ENCODE measurements at regions not wholly inside any gene's neighbourhood (a gene's known extent, or its start where the extent isn't known, plus 50 kb on each side); places are given as distances from the start of the nearest gene placed in this dataset.

DNA sequence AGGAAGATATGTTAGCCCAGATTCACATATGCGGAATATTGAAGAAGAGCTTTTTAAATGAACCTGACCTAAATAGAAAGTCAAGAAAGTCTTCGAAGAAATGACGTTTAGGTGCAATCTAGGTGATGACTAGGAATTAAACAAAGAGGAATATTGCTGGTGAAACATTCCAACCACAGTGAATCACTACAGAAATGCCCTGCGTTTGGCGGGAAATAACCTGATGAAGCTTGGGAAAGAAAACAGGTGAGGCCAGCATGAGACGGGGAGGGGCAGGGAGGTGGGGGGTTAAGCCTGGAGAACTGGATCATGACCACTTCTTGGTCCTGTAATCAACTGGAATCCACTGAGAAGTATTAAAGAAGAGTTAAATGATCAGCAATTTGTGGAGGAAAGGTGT lies 299.4 kb upstream of the VSTM2A start:
- no peak for TF ChIP-seq TOX (CRISPR knock-in tag; IDR thresholded peaks at IDR 0.05; ENCODE audit: borderline replicate concordance)
- TF ChIP-seq, protein P1, sequence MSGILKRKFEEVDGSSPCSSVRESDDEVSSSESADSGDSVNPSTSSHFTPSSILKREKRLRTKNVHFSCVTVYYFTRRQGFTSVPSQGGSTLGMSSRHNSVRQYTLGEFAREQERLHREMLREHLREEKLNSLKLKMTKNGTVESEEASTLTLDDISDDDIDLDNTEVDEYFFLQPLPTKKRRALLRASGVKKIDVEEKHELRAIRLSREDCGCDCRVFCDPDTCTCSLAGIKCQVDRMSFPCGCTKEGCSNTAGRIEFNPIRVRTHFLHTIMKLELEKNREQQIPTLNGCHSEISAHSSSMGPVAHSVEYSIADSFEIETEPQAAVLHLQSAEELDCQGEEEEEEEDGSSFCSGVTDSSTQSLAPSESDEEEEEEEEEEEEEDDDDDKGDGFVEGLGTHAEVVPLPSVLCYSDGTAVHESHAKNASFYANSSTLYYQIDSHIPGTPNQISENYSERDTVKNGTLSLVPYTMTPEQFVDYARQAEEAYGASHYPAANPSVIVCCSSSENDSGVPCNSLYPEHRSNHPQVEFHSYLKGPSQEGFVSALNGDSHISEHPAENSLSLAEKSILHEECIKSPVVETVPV (CRISPR knock-in tag; IDR thresholded peaks at IDR 0.05), result no peak
- no peak for TF ChIP-seq PPARA (CRISPR knock-in tag; IDR thresholded peaks at IDR 0.05; ENCODE audit: borderline replicate concordance)
- TF ChIP-seq ZC3H10 (CRISPR knock-in tag; IDR thresholded peaks at IDR 0.05), result no peak
- no peak for TF ChIP-seq CSDC2 (CRISPR knock-in tag; IDR thresholded peaks at IDR 0.05)
- TF ChIP-seq, protein P2, sequence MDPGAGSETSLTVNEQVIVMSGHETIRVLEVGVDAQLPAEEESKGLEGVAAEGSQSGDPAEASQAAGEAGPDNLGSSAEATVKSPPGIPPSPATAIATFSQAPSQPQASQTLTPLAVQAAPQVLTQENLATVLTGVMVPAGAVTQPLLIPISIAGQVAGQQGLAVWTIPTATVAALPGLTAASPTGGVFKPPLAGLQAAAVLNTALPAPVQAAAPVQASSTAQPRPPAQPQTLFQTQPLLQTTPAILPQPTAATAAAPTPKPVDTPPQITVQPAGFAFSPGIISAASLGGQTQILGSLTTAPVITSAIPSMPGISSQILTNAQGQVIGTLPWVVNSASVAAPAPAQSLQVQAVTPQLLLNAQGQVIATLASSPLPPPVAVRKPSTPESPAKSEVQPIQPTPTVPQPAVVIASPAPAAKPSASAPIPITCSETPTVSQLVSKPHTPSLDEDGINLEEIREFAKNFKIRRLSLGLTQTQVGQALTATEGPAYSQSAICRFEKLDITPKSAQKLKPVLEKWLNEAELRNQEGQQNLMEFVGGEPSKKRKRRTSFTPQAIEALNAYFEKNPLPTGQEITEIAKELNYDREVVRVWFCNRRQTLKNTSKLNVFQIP (CRISPR knock-in tag; IDR thresholded peaks at IDR 0.05; ENCODE audit: borderline replicate concordance, low read depth), result no peak
- no peak for ATAC-seq

DNA sequence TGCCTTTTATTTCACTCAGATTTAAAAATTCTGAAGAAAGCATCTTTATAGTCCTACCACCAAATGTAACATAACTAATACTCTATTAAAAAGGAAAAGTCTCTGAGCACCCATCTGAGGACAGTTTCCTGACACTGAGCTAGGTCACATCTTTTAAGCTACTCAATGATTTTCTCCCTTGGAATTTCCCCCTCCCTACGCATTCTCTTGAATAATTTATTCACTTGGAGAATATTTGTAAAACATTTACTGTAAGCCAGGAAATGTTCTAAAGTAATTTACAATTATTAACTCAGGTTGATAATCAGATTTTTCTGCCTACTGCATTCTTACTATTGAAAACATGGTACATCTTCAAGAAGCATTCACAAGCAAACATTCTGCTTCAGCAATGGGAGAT lies 297.2 kb upstream of the VSTM2A start:
- no peak for ATAC-seq
- no peak for TF ChIP-seq PPARA (CRISPR knock-in tag; IDR thresholded peaks at IDR 0.05; ENCODE audit: borderline replicate concordance)
- TF ChIP-seq ZNF565 (CRISPR knock-in tag; conservative IDR thresholded peaks at IDR 0.05; ENCODE audit: low read depth), result no peak
- TF ChIP-seq ZFP3 (CRISPR knock-in tag; IDR thresholded peaks at IDR 0.05), result no peak
- TF ChIP-seq, protein P3, sequence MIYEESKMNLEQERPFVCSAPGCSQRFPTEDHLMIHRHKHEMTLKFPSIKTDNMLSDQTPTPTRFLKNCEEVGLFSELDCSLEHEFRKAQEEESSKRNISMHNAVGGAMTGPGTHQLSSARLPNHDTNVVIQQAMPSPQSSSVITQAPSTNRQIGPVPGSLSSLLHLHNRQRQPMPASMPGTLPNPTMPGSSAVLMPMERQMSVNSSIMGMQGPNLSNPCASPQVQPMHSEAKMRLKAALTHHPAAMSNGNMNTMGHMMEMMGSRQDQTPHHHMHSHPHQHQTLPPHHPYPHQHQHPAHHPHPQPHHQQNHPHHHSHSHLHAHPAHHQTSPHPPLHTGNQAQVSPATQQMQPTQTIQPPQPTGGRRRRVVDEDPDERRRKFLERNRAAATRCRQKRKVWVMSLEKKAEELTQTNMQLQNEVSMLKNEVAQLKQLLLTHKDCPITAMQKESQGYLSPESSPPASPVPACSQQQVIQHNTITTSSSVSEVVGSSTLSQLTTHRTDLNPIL (CRISPR knock-in tag; IDR thresholded peaks at IDR 0.05; ENCODE audit: low read depth), result no peak
- TF ChIP-seq, protein P1 (CRISPR knock-in tag; IDR thresholded peaks at IDR 0.05), result no peak
- TF ChIP-seq, protein P4, sequence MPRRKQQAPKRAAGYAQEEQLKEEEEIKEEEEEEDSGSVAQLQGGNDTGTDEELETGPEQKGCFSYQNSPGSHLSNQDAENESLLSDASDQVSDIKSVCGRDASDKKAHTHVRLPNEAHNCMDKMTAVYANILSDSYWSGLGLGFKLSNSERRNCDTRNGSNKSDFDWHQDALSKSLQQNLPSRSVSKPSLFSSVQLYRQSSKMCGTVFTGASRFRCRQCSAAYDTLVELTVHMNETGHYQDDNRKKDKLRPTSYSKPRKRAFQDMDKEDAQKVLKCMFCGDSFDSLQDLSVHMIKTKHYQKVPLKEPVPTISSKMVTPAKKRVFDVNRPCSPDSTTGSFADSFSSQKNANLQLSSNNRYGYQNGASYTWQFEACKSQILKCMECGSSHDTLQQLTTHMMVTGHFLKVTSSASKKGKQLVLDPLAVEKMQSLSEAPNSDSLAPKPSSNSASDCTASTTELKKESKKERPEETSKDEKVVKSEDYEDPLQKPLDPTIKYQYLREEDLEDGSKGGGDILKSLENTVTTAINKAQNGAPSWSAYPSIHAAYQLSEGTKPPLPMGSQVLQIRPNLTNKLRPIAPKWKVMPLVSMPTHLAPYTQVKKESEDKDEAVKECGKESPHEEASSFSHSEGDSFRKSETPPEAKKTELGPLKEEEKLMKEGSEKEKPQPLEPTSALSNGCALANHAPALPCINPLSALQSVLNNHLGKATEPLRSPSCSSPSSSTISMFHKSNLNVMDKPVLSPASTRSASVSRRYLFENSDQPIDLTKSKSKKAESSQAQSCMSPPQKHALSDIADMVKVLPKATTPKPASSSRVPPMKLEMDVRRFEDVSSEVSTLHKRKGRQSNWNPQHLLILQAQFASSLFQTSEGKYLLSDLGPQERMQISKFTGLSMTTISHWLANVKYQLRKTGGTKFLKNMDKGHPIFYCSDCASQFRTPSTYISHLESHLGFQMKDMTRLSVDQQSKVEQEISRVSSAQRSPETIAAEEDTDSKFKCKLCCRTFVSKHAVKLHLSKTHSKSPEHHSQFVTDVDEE (CRISPR knock-in tag; IDR thresholded peaks at IDR 0.05), result no peak
- no peak for TF ChIP-seq BACH2 (CRISPR knock-in tag; IDR thresholded peaks at IDR 0.05; ENCODE audit: borderline replicate concordance)
- TF ChIP-seq TCF4 (CRISPR knock-in tag; IDR thresholded peaks at IDR 0.05; ENCODE audit: borderline replicate concordance), result no peak
- no peak for TF ChIP-seq ZNF70 (CRISPR knock-in tag; IDR thresholded peaks at IDR 0.05)
- no peak for TF ChIP-seq ZC3H10 (CRISPR knock-in tag; IDR thresholded peaks at IDR 0.05)
- no peak for TF ChIP-seq CSDC2 (CRISPR knock-in tag; IDR thresholded peaks at IDR 0.05)

DNA sequence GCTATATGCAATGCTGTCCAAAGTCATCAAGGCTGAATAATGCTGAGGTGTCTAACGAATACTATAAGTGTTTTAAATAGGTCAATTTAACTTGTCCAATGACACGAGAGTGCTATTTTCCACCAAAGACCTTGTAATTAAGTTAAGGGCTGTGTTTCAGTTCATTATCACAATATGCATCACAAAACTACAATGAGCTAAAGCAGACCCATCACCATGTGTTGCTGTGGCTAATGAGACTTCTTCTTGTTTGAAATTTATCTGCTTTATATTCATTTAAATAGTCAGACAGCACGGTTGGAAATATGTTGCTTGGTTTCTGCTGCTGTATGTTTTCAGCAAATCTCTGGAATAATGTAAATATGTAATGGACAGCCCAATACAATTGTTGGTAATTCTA lies 292.5 kb upstream of the VSTM2A start:
- peak; percentile 90 for TF ChIP-seq TCF4 (CRISPR knock-in tag; IDR thresholded peaks at IDR 0.05; ENCODE audit: borderline replicate concordance)
- TF ChIP-seq ZNF565 (CRISPR knock-in tag; conservative IDR thresholded peaks at IDR 0.05; ENCODE audit: low read depth), result no peak
- no peak for ATAC-seq

DNA sequence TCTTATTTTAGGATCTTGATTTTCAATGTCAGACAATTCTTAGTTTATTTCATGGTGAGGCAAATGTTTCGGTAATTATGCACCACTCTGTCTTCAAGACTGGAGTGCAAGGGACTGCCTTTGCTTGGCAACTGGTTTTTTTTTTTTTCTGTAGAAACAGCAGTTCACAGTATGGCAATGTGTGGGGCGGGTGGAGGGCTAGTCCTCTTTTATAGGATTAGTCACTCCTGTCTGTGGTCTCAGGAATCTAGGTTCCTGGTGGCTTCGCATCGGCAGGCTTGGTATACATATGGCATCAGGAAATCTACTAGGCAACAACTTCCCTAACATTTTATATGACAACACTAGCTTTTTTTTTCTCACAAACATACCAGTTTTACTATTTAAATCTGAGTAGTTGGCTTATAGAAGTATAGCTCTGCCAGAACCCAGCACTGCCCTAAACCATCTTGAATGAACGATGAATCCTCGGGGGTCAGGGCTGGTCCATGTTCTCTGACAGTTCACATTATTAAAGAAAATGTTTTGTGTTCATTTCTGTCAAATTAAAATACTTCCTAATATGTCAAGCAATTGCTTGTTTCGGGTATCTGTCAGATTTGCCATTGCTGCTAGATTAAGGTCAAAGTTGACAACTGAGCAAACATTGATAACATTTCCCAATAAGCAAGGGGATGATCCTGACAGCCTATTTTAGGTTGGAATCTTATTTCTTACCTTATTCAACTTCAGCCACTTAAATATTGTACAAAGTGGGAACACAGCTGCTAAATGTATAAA lies 289.7 kb upstream of the VSTM2A start:
- no peak for ATAC-seq
- TF ChIP-seq CSDC2 (CRISPR knock-in tag; IDR thresholded peaks at IDR 0.05) (no peak), ZC3H10 (CRISPR knock-in tag; IDR thresholded peaks at IDR 0.05) (no peak), TOX (CRISPR knock-in tag; IDR thresholded peaks at IDR 0.05; ENCODE audit: borderline replicate concordance) (no peak), ZFP30 (CRISPR knock-in tag; IDR thresholded peaks at IDR 0.05) (no peak), ZNF70 (CRISPR knock-in tag; IDR thresholded peaks at IDR 0.05) (no peak), ARNTL (CRISPR knock-in tag; IDR thresholded peaks at IDR 0.05; ENCODE audit: borderline replicate concordance, low read depth) (no peak), TCF4 (CRISPR knock-in tag; IDR thresholded peaks at IDR 0.05; ENCODE audit: borderline replicate concordance) (no peak), ZNF8 (CRISPR knock-in tag; IDR thresholded peaks at IDR 0.05) (no peak), ESRRG (CRISPR knock-in tag; IDR thresholded peaks at IDR 0.05) (no peak), BACH2 (CRISPR knock-in tag; IDR thresholded peaks at IDR 0.05; ENCODE audit: borderline replicate concordance) (no peak)
- TF ChIP-seq, protein P5, sequence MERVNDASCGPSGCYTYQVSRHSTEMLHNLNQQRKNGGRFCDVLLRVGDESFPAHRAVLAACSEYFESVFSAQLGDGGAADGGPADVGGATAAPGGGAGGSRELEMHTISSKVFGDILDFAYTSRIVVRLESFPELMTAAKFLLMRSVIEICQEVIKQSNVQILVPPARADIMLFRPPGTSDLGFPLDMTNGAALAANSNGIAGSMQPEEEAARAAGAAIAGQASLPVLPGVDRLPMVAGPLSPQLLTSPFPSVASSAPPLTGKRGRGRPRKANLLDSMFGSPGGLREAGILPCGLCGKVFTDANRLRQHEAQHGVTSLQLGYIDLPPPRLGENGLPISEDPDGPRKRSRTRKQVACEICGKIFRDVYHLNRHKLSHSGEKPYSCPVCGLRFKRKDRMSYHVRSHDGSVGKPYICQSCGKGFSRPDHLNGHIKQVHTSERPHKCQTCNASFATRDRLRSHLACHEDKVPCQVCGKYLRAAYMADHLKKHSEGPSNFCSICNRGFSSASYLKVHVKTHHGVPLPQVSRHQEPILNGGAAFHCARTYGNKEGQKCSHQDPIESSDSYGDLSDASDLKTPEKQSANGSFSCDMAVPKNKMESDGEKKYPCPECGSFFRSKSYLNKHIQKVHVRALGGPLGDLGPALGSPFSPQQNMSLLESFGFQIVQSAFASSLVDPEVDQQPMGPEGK (CRISPR knock-in tag; IDR thresholded peaks at IDR 0.05; ENCODE audit: borderline replicate concordance), result no peak
- TF ChIP-seq, protein P4 (CRISPR knock-in tag; IDR thresholded peaks at IDR 0.05), result no peak
